Left renal cortex interstitium (tissue), 4 donors: ENCODE measurements at regions not wholly inside any gene's neighbourhood (a gene's known extent, or its start where the extent isn't known, plus 50 kb on each side); places are given as distances from the start of the nearest gene placed in this dataset.

Experiments
- DNase-seq, 4 donors: peaks; one replicate each; pipeline ENCODE4 v3.0.0-alpha.2; 2013; ENCODE audit warnings: low read depth in 4 of 4, low spot score in 2 of 4, missing footprints in 1 of 4

DNA sequence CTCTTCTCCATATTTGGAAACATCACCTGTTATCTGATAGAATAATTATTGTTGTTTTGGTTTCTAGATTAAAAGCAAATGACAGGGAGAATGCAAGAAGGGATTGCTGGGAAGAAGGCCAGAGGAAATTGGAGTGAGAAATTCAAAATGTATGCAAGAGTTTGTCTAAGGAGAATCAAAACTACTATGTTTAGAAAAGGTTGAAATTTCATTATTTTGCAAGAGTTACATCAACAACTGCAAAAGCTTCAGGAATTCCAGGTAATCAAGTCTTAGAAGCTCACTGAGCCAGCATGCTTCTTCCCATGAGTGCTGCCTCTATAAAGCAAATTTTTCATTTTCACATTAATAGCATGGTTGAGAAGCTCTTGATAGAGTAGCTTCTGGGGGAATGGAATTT, 177.2 kb upstream of the GBE1 start:
- DNase-seq: no peak

DNA sequence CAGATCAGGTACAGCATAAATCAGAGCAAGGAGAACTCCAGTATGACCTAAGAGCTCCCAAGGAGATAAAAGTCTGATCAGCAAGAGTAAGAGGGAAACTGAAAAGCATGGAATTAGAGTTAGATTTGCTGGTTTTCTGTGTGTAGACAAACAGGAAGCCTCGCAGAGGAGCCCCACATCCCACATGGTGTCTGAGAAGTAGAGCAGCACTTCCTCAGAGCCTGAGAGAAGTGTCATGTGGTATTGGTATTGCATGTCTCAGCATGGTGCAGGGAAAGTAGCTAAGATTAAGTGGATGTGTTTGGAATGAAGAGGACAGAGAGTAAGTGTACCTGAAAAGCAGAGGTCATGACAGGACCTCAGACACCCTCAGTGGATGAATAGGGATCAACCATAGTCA, 175.4 kb upstream of the GBE1 start:
- no peak for DNase-seq

DNA sequence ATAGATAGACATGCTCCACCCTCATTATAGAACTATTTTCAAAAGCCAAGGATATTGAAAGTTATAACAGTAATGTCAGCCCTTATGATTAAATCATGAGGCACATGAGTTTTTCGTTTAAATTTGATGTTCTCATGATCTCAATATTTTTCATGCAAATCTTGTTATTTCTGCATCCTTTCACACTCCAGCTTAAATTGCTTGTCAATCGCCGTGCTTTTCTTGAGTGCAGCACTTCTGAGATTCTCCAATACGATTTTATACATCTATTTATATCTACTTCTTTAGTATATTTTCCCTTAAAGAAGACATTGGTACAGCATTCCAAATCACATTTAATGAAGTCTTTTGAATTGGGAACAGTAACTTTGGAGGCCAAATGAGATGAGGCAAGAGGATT, 171.2 kb upstream of the GBE1 start:
- DNase-seq: no peak

DNA sequence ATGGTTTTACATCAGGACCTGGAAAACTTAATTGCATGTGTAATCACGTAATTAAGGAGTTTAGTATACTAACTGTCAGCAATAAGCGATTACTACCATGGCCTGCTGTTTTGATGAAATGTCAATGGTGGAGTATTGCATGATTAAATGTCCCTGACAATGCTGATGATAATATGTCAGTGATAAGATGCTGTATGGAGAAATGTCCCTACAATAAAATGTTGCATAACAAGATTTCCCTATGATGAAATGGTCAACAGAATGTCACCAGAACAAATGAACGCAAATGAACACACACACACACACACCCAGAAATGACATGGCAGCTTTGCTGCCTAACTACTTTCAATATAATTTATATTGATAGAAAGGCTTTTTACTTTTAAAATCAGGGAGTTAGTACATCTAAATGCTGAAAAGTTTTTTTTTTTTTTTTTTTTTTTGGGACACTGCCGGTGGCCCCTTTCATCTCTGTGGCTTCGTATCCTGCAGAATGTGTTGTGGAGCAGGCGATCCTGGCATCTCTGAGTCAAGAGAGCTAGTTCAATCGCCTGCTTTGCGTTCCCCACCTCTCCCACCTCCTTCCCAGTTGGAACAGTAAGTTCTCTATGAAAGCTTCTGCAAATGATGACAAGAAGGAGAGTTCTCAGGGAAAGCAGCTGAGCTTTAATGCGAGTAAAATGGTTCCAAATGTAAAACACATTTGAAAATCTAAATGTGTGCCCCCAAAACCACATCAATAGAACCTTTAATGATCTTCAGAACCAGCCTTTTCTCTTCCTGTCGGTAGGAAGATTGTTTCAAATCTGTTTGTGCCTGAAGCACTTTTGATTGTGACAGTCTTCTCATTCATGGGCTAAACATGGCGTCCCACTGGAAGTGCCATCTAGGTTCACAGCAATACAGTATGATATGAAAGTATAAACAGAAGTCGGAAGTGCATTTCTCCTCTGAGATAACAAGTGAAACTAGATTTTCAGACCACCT, 170.1 kb upstream of the GBE1 start:
- DNase-seq: no peak

DNA sequence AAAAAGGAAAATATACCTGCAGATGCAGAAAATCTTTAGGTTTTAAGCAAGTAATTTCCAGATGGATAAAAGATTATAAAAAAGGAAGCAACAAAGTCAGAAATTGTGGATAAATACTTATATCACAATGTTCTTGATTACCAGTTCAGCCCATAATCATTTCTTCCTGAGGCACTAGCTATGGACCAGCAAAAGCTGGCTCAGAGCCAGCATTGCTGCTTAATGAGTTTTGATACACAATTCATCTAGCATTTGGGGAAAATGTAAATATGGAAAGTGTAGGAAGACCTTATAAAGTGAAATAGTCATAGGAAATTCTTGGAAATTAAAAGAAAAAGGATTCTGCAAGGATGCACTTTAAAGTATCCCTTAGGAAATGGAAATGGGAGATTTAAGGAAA, 168.3 kb upstream of the GBE1 start:
- DNase-seq: no peak

DNA sequence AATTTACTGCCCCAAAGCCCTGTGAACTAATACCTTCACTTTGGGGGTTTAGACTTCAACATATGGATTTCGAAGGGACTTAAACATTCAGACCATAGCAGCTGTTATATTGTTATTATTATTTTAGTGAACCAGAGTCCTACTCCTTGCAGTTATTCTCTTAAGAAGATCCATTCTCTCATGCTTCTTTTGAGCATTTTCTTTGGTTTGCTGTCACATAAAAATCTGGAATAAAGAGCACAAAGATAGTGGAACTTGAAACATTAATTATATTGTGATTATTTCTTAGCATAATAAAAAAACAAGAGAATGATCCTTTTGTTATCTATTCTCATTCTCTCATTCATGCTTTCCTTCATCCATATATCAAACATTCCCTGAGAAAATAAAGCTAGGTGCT, 166.4 kb upstream of the GBE1 start:
- no peak for DNase-seq

DNA sequence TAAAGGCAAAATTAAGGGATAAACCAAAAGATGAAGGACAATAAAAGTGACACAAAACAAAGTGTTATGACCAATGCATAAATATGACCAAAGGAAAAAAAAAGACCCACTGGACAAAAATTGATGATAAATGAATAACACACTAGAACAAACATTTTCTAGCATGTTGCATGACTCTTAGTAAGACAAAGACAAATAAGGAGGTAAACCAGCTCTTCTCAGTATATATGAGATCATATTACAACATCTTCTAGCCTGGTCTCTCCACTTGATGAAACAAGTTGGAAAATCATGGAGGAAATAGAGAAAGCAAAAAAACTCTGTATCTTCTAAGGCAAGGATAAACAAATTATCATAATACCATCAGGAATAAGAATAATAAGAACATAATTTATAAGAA, 163.9 kb upstream of the GBE1 start:
- no peak for DNase-seq

DNA sequence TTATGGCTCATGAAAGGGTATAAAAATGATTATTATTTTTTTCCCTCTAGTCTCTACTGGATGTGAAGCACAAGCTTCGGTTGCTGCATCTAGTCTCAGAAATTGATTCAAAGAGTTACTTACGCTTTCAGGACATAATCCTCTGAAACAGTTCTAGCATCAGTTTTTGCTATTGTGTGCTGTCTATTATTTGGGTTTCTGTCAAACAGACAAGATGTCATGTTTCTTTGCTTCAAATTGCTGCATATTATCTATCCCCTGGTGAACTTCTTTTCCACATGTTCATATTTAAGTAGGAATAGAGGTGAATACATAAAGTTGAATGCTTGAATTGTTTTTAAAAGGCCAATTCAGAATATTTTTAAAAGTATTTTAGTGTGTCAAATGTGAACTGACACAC, 161.6 kb upstream of the GBE1 start:
- no peak for DNase-seq

DNA sequence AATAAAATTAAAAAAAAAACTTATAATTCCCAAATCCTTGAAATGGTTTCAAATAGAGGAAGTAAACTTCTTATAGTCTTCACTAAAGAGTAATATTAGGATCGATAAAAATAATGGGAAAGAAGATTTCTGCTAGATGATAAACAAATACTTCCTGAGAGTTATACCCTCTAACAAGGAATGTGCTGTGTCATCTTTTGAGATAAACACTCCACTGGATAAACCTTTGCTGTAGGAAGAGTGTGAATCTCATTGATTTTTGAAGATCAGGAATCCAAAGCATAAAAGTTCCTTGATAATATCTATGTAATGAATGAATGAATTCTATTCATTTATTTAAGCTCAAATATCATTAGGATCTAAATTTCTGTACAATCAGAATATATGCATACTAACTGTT, 161.0 kb upstream of the GBE1 start:
- DNase-seq: no peak

DNA sequence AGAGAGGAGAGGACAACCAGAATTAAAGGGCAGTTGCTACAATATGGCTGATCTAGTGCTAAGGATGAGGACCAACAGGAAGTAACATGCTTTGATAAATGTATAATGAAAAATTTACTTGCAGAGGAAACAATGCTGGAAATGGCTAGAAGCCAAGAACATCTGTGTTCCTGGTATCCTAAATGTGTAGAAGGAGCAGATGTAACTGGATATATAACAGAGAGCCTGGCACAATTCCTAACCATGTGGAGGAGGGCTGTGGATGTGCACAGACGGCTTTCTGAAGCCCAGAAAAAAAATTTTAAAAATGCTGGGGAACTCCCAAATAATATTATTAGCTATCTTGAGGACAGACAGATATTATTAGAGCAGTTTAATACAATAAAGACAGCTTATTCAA, 159.4 kb upstream of the GBE1 start:
- DNase-seq: no peak

DNA sequence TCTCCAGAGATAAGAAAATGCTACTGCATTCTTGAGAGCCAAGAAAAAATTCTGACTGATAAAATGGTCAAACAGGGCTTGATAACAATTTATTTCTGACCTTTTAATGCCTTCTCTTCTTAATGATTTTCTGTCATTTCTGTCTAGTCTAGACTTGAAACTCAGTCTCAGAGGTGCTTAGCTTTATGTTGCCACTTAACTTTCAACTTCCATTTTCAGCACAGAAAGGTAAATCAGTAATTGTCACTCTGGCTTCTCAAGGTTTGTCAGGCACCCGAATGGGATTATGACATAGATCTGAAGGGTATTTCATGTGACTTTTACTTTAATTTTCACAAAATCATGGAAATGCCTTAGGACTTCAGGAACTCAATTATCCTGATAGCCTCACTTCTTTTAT, 155.4 kb upstream of the GBE1 start:
- no peak for DNase-seq

DNA sequence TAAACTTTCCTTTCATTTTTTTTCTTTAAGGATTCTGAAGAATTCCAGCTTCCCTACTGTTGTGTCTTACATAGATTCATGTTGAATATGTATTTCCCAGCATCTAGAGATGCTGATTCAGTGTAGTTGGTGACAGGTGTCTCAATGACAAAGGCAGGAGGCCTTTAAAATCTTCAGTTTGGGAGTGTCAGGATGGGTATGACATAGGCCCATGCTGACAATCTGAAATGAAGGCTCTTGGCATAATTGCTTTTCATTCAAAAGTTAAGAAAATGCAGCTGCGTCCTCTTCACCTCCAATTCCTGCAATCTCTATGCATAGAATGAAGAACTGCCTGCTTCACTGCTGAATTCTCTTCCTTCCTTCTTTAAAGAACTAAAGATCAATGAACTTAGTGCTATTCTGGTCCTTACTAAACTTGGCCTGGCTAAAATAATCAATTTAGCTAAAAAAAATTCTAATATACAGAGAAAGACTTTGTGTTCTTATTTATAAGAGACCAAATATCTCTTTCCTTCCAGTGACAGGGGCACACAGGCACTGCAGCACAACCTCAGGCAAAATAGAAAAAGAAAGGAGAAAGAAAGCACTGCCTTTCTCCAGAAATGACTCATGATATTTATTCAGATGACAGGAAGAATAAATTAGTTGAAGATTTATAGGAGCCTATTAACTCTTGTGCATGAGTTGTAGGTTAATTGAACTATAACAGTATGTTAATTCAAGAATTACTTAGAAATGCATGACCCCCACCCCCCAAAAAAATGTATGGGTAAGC, 152.6 kb upstream of the GBE1 start:
- no peak for DNase-seq

DNA sequence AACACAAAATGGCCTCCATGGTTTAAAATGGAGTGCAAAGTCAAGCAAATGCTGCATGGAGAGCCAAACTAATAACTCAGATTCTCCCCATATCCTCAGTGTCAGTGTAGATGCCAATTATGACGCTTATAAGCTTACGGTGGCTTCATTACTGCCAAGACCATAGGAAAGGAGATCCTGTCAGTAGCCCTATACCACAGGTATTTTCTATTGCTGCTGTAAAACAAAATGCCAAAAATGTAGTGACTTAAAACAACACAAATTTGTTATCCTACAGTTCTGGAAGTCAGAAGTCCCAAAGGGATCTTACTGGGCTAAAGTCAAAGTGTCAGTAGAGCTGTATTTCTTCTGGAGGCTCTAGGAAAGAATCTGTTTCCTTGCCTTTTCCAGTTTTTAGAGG, 149.8 kb upstream of the GBE1 start:
- DNase-seq: no peak

DNA sequence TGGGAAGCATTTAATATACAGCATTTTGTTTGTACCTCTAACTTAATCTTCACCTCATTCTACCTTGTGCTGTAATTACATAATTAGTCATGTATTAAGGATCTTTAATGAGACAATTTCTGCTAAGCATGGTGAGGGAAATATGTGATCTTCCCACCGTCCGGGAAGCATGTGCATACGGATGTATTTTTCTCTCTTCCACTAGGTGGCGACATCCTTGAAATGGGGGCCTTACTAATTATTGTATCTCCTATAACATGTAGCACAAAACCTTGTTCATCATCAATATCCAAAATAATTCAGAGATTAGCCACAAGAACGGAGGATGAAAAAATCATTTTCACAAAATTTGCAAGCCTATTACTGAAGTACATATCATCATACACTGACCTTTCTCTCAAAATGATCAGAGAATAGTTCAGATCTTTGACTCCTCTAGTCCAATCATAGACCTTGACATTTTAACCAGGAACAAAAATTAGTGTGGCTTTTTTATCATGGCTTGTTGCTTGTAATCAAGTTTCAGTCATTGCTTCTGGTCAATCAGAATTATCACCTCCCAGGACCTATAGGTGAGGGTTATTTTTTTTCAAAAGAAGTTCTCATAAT, 148.9 kb upstream of the GBE1 start:
- peak in 1 of 4 donors; percentile 15 for DNase-seq

DNA sequence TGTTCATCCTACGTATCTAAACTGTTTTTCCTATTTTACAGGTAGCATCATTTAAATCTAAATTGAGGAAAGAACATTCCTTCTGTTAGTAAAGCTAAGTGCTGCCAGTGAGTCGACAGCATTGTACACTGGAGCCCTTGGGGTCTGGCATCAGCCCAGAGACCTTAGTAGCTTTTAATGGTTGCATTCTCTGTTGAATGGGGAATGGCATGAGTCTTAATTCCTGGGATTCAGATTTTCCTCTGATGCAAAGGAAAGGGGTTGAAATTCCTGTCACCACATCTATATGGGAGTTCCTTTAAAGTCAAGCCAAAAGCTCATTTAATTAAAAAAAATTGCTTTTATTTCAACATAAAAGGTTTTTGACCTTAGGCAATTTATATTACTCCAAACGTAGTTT, 148.4 kb upstream of the GBE1 start:
- no peak for DNase-seq

DNA sequence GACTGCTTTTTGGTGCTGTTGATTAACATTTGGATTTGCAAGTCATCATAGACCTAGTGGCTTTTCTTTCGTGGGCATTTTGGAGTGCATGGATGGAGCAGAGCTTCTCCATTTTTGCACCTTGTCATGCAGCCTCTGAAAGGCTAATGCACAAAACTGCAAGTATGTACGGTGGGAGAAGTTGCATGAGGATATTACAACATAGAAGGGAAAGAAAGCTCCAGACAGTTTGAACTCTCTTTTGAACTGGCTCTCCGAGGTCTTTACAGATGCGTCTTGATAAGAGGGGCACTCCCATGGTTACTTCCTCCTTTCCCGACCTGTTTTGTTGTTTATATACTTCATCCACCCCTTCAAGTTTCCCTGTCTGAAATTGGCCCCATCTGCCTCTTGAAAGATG, 147.1 kb upstream of the GBE1 start:
- no peak for DNase-seq

DNA sequence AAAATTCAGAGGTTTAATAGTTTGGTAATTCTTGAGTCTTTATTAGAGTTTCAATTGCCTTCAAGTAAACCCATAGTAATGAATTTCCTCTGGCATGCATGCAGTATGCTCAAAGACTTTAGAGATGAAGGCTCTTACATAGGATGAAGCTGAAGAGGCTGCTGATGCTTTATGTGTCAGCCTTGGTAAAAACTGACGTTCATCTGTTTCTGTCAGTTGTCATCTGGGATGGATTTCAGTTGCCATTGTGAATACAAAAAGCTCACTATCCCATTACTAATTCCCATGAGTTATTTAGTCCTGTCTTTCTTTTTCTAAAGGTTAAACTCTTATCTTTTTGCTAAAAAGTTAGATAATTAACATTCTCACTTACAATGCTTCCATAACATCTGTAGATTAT, 136.9 kb upstream of the GBE1 start:
- DNase-seq: no peak

DNA sequence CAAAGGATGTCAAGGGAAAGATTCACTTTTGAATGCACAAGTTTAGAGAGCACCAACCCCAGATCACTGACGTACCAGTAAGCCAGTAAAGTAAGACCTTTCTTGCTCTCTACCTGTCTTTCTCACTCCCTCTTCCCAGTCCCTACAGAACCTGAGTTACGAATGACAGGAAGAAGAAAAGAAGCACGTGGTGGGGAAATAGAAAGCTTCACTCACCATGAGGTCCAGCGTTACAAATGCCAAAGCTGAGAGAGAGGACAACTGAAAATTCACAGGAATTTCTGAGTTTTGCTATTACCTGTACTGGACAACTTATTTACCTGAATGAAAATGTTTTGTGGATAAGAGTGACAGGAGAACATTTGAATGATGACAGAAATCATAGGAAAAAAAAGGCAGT, 133.2 kb upstream of the GBE1 start:
- no peak for DNase-seq

DNA sequence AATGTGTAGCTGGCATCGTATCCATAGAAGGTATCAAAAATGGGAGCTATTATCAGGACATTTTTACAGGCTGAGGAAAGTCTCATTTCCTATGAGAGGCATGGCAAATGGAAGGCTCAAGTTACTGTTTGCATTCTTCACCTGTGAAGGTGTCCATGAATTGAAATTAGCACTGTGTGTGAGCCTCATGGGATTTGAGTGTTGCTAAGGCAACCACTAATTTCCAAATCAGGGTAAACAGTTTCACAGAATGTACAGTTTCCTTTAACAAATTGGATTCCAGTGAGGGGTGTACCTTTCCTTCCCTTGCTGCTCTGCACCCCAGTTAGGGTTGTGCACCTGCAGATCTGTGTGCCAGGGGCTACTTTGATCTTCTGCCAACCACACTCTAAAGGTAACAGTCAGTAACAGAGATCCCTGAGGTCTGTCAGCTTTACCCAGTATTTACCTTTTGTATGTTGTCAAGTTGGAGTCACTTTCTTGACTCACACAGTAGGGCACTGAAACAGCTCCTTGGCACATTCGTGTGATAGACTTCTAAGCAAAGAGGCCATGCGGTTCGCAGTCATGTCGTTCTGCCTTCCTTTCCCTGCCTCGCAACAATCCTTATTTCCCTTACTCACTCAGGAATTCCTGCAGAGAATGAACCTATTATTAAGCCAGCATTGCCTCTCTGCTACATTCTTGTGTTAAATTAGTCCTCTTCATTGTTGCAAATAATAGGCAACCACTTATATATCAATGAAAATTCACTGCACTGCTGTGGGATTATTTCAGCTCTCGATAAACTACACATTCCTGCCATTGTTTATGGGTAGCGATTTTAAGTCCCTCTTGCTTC, 129.8 kb upstream of the GBE1 start:
- no peak for DNase-seq

DNA sequence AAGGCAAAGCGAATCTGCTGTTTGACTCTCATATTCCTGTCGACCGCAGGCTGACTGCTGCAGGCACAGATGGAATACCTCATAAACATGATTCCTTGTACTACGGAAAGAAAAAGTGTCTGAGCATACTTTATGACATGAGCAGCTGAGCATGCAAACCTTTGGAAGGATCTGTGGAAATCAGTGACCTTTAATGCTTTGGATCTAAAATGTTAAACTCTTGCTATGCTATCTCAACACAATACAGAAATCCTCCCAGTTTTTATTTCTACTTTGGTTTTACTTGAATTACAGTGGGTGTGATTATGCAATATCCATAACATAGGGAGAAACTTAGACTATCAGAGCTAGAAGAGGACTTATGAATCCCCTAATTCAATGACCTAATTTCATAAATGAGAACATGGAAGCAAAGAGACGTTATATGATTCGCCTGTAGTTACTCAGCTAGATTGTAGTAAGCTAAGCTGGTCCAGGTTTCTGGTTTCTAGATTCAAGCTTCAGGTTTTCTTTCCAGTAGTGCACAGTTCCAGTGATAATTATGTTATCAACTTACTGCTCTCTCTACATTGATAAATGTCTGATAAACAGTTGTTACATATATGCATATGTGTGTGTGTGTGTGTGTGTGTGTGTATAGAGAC, 127.6 kb upstream of the GBE1 start:
- DNase-seq: no peak
